Forelimb muscle (tissue), 1 donor: ENCODE measurements at regions not wholly inside any gene's neighbourhood (a gene's known extent, or its start where the extent isn't known, plus 50 kb on each side); places are given as distances from the start of the nearest gene placed in this dataset.
"Not testable (repeated sequence)": the region's sequence is repeated elsewhere in the genome, so short reads cannot be mapped to it uniquely, and the experiment has no call there.

Experiments
- DNase-seq: peaks from one replicate; pipeline ENCODE4 v3.0.0-alpha.2; 2013; ENCODE audit warnings: low read depth

DNA sequence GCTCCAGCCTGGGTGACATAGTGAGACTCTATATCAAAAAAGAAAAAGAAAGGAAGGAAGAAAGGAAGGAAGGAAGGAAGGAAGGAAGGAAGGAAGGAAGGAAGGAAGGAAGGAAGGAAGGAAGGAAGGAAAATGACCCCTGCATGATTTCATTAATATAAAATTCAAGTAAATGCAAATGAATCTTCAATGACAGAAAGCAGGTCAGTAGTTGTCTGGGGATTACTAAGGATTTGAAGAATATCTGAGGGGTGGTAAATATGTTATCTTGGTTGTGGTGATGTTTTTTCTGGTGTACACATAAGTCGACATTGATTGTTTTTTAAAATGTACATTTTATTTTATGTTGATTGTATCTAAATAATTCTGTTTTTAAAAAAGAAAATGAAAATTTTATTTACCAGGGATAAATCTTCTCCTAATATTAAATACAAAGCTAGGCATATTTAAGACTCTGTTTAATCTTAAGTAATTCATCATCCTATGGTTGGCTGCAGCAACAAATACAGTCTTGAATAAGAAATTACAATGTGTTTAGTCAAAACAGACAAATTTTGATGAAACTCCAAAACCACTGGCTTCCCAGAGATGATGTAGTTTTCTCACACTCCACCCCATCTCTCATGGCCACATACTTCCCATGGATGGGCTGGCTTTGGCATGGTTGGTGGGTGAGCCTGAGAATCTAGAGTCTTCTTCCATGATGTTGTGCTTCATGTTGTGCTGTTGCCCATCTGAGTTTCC lies 314.7 kb upstream of the REG3G start:
- no peak for DNase-seq

DNA sequence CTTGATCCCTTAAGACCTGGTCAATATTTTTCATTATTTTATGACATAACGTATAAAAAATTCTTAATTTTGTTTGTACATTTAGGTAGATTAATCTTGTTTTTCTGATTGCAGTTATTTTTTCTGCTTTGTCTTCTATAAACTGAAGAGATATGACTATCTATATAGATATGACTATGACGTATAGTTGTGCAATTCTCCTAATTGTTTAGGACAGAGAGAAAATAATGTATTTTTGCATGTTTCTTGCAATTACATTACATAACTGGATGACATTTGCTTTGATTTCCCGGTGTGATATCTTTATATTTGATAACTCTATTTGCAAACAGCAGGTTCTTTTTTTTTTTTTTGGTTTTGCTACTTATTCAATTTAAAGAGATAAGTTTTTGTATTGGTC lies 310.2 kb upstream of the REG3G start:
- no peak for DNase-seq

DNA sequence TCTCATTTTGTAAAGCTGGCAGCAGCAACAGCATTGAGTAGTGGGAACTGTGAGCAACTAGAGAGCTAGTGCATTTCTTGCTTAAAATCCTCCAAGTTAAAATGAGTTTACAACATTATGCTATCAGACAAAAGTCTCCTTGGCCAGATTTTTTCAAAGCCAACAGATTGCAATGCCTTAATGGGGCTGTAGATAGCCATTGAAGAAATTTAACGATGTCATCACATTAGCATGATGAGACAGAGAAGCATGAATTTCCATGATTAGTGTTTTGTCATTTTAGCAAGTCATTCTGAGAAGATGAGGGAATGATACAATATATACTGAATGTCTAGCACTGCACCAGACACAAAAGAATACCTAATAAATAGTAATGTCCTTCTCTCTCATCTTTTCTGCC lies 307.5 kb upstream of the REG3G start:
- DNase-seq: no peak

DNA sequence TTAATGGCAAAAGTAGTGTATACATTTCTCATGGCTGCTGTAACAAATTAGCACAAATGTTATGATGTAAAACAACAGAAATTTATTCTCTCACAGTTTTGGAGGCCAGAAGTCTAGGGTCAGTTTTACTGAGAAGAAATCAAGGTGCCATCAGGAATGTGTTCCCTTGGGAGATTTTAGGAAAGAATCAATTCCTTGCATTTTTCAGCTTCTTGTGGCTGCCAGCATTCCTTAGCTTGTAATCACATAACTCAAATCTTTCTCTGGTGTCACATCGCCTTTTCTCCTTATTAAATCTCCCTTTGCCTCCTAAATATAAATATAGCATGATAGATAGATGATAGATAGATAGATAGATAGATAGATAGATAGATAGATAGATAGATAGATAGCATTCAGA lies 307.0 kb upstream of the REG3G start:
- DNase-seq: no peak

DNA sequence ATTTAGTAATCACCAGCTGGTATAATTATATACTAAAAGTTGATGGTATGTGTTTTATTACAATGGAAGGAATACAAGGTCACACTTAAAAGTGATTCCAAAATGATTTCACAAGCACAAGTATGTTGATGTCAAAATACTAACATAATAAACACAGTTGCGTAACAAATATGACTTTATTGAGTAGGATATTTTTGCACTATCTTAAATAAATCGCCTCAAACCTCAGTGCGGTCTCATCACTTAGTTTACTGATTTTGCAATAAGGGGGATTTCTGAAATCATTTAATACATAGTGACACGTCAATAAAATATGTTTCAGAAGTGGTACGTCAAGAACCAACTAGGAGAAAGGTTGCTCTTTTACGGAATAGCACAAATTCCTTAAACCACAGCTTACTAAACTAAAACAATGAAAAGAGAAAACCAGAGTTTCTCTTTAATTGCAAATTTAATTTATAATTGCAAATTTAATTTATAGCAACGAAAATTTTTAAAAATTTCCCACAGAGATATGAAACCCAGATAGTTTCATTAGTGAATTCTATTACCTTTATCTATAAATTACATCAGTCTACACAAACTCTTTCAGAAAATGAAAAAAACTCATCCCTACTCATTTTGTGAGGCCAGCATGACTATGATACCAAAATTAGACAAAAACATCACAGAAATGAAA lies 304.0 kb upstream of the REG3G start:
- DNase-seq: no peak

DNA sequence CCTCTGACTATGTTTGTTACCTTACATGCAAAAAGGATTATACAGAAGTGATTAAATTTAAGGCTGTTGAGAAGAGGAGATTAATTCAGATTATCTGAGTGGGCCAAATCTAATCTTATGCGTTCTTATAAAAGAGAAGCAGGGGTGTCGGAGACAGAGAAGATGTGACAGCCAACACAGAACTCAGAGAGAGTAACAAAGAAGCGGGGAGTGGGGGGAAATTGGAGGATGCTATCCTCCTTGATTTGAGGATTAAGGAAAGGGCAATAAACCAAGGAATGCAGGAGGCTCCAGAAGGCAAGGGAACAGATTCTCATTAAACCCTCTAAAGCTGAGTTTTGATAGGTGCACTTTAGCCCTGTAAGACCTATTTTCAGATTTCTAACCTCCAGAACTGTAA lies 291.3 kb upstream of the REG3G start:
- DNase-seq: no peak

DNA sequence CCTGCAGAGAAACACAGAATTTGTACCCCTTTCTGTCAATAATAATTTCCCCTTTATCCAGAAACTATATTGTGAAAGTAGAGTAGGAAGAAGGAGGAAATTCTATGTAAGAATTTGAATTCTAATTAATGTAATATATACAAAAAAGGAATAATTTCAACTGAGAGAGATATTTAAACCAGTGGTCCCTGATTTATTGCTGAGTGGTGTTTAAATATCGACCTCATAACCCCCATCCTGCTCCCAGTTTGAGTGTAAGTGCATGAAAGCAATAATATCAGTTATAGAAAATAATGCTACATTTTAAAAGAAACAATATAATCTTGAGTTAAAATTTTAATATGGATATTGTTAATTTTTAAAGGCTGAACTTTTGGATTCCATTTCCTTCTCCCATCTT lies 286.2 kb upstream of the REG3G start:
- DNase-seq: no peak

DNA sequence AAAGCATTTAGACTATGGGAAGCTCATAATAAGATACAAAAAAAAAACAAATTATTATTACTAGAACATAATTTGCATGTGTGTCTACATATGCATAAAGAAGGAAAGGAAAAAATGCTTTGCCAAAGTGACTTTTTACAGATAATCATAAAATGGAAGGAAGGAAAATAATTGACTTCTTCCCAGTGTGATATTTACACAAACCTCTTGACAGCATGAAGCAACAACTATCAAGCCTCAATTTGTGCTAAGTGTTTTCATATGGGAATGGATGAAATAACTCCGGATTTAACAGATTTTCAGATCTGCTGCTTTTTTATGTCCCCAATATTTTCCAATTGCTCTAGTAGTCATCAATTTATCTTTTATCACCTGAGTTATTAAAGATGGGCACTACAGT lies 275.9 kb upstream of the REG3G start:
- no peak for DNase-seq

DNA sequence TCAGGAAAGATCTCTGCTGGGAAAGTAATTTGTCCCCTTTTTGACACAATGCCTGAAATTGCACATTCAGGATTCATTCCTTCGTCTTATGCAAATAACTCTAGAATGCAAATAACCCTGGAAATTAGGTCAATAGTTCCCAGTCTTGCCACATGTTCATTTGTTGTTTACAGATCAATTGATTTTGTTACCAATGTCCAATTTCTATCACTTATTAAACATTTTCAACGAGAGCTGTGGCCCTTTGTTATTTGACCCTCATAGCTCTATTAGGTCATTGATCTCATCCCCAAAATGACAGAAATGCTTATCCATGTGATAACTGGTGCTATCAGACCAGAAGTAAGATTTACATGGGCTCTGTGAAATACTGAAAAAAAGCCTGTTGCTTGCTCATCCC lies 275.3 kb upstream of the REG3G start:
- DNase-seq: no peak

DNA sequence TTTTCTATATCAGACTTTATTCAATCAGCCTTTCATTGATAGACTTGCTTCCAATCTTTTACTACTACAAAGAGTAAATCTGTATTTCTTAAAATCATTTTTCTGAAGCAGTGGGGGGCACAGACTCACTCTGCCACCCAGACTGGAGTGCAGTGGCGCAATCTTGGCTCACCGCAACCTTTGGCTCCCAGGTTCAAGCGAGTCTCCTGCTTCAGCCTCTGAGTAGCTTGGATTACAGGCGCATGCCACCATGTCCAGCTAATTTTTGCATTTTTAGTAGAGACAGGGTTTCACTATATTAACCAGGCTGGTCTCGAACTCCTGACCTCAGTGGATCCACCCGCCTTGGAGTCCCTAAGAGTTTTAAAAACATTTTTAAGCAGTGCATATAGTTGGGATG lies 270.6 kb upstream of the REG3G start:
- no peak for DNase-seq

DNA sequence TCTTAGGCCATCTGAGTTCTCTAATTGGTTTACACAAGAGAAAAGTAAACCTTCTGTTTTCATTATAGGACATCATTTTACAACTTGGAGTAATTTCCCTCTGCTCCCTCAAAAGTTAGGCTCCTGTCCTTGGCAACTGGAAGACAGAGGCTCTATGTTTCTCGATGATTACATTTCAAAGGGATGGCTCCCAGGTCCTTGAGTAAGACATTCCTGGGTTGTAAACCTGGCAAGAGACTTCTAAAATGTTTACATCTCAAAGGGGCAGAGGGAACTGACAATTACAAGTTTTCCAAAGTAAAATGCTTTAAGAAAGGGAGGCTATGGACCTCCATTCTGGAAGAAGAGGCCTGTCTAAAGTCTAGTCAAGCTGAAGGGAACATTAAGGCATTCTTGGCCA lies 268.3 kb upstream of the REG3G start:
- DNase-seq: no peak

DNA sequence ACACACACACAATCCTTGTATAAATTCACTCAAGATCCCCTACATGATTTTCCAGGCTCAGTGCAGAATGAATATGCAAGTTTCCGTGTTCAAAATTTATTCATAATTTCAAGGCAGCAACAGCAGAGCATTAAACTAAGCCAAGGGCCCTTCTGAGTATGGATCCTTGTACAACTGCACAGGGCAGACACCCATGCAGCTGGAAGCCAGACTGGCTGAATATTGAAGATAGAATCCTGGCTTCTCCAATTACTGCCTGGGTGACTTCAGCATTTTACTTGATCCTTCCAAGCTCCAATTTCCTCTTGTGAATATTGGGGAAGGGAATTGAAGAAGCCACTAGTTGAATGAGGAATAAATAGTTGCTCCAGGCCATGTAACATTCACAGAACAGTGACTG lies 267.9 kb upstream of the REG3G start:
- no peak for DNase-seq

DNA sequence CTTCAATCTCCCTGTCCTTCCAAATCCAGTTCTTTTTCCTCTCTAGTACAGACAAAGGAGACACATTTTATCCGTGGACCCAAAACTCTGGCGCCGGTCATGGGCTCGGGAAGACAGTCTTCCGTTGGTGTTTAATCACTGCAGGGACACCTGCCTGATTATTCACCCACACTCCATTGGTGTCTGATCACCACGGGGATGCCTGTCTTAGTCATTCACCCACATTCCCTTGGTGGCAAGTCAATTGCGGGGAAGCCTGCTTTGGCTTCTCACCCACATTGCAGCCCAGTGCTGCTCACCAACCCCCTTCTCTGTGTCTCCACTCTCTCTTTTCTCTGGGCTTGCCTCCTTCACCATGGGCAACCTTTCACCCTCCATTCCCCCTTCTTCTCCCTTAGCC lies 266.7 kb upstream of the REG3G start:
- DNase-seq: not testable (repeated sequence)

DNA sequence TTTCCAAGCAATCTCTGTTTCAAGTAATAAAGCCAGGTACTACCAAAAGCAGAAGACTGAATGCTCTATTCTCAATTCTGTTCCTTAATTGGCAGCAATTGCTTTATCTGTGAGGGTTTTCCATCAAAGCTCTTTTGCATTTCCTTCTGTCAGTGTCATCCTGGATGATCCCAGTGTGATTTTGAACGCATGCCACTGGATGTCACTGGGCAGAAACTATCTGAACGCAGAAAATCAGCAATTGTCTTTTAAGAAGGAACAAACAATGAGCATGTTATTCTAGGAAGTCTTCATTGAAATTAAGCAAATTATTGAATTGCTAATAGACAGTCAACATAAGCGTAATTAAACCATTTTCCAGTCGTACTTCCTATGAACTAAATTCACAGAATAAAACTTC lies 259.0 kb upstream of the REG3G start:
- no peak for DNase-seq

DNA sequence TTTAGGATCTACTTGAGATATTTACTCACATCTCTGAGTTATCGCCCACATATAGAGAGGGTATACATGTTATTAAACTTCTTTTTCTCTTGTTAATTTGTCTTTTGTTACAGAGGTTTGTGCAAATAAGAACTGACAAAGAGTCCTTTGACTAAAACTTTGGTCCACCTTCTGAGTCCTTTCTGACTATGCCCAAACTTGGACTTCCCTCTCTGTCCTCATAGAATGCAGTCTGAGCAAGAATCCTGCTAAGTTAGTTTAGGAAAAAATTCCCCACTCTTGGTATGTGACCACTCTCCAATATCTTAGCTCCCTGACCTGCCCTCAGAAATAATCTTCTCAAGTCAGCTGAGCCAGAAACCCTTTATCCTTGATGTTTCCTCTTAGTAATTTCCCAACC lies 257.5 kb upstream of the REG3G start:
- no peak for DNase-seq

DNA sequence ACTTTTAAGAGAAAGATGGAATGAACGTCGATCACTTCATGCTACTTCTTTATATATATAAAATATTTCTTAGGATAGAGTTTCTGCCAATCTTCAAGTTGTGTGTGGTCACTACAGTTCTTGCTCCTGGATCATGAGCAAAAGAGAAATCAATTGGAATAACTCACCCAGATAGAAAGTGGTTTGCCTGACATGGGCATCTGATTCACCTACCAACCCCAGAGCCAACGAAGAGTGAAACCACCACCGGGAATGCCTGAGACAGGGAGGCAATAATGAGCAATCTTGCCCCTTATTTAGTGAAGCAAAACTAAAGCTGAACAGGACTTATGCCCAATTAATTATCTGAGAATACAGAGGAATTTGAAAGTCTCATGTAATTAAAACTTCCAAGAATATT lies 250.2 kb upstream of the REG3G start:
- DNase-seq: no peak

DNA sequence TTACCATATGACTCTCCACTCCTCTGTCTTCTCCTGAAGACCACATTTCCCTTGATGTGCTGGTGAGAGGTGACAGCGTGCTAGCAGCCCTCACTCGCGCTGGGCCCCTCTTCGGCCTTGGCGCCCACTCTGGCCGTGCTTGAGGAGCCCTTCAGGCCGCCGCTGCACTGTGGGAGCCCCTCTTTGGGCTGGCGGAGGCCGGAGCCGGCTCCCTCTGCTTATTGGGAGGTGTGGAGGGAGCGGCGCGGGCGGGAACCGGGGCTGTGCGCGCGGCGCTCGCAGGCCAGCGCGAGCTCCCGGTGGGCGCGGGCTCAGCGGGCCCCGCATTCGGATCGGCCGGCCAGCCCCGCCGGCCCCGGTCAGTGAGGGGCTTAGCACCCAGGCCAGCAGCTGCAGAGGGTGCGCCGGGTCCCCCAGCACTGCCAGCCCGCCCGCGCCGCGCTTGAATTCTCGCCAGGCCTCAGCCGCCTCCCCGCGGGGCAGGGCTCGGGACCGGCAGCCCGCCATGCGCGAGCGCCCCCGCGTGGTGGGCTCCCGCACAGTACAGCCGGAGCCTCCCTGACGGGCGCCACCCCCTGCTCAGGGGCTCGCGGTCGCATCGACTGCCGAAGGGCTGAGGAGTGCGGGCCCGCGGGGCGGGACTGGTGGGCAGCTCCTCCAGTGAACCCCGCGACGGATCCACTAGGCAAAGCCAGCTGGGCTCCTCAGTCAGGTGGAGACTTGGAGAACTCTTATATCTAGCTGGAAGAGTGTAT lies 246.6 kb upstream of the REG3G start:
- DNase-seq: no peak

DNA sequence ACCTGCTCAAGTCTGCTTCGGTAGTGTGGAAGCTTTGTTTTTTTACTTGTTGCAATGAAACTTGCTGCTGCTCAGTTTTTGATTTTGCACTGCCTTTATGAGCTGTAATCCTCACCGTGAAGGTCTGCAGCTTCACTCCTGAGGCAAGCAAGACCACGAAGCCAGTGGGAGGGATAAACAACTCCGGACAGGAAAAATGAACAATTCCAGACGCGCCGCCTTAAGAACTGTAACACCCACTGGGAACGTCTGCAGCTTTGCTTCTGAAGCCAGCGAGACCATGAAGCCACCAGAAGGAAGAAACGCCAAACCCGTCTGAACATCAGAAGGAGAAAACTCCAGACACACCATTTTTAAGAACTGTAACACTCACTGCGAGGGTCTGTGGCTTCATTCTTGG lies 245.7 kb upstream of the REG3G start:
- DNase-seq: peak; percentile 13

DNA sequence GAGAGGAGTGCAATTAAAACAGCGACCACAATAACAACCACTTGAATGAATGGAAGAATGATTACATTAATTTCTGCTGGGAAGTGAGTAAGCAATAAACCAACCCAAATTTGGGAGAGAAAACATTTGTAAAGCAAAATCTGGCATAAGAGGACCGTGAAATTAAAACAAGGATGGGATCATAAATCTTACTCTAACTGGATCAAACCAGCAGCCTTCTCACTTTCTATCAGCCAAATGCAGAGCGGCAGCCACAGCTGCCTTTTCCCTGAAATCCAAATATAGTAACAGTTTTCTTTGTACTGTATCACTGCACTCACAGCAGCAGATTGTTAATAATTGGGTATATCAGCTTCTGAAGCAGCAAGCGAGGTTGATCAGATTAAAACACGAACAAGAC lies 245.2 kb upstream of the REG3G start:
- peak; percentile 26 for DNase-seq

DNA sequence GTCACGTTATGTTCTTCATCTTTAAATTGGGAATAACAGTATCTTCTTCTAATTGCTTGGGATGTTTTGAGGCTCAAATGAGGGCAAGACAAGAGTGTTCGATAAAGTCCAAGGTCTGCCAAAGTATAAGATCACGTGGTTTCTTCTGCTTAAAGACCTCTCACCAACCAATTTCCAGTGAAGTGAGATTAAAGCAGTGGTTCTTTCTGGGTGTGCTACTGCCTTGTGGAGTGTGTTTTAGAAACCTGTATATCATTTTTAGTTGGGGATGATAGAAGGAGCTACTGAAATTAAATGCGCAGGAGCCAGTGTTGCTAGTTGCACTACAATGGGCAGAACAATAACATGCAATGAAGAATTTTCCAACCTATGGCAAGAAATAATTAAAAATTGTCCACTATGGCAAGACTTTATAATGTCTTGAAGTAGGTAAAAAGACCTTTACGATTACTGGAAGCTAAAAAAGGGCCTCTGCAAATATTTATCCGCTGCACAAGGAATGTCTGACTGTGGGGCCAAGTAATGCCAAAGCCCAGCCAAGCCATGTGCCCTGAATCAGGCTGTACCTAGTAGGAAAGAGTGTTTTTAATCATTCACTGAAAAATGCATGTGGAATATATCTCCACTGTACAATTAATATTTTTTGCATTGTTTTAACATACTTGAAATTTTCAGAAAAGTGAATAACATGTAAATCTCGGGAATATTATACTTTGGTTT lies 244.5 kb upstream of the REG3G start:
- DNase-seq: no peak

DNA sequence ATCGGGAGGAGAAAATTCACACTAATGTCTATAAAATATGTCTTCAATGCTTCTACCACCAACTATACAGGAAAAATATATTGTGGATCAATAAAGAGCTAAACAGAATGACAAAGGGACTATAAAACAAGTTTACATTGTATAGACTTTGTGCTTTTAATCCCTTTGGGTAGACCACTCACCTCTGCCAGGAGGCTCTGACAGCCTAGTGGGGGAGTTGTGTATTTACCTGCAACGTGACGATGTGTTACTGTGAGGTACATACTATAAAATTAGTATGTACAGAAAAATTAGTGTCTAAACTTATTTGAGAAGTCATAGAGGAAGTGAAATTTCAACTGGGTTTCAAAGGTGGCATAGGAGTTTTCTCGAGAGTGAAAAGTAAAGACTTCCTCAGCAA lies 243.3 kb upstream of the REG3G start:
- no peak for DNase-seq

DNA sequence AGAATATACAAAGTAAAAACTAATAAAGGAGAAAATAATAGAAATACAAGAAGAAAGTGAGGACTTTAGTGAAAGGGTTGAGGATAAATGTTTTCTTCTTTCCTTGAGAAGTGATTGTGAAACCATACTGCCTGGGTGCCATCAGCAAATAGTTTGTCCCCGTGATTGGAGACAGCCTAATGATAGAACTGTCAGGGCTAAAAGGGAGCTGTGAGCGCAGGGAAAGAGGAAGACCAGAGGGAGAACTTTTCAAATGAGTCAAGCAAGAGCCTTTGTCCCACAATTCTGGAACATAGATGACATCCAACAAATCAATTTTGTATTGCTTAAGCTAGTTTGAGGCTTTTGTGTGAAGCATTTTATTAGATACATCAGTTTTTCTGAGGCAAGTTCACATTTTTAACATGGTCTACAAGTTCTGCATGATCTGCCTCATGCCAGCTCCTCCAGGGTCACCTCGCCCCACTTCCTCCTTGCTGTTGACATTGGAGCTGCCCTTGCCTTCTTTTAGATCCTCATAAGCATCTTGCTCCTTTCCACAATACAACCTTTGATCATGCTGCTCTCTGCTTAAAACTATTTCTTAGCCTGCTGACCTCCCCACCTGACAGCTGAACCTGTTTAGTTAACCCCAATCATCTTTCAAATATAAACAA lies 213.4 kb upstream of the REG3G start:
- DNase-seq: no peak
